NCI-H446 (cell line): ENCODE measurements at regions not wholly inside any gene's neighbourhood (a gene's known extent, or its start where the extent isn't known, plus 50 kb on each side); places are given as distances from the start of the nearest gene placed in this dataset.
"Not testable (repeated sequence)": the region's sequence is repeated elsewhere in the genome, so short reads cannot be mapped to it uniquely, and the experiment has no call there.

Experiments used
- DNase-seq, 2 experiments: peaks; one replicate each; lab custom pipeline; 2025; lab: John Stamatoyannopoulos, UW

GRCh38 chr13:18322821-18323220 lies 858.8 kb downstream of the TUBA3C start:
- not testable (repeated sequence) for DNase-seq

GRCh38 chr13:18319653-18320052 lies 862.0 kb downstream of the TUBA3C start:
- not testable (repeated sequence) for DNase-seq

- DNase-seq, result not testable (repeated sequence)
These were observed 878.3 kb downstream of the TUBA3C start for GRCh38 chr13:18303240-18303813.

DNA sequence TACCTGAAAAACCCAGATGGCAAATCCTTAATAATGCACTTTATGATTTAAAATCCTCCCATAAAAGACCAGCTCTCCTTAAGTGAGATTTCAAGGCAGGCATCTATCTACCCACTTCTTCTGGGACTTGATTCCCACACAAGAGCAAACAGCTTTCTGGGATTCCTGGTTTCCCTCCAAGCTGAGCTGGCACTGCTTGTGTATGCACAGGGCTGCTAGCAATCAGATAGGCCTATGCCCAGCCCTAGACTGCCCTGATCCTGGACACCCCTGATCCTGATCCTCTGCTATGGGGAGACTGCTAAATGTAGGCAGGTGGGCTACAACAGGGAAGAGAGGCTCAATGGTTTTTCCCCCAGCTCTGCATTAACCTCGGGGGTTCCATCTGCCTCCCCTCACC lies 880.7 kb downstream of the TUBA3C start:
- DNase-seq, result not testable (repeated sequence)

DNA sequence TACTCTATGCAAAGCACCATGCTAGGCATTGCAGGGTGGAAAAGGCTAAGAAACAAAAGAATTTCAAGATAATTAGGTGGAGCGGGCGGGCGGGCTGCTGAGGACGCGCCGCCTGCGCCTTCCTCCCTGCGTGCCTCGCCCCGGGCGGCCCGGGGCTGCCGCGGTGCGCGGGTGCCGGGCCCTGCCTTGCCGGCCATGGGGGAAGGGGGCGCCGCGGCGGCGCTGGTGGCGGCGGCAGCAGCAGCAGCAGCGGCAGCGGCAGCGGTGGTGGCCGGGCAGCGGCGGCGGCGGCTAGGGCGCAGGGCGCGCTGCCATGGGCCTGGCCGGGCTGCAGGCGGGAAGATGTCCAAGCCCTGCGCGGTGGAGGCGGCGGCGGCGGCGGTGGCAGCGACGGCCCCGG lies 884.3 kb downstream of the TUBA3C start:
- DNase-seq, result not testable (repeated sequence)

- DNase-seq, result not testable (repeated sequence)
These were observed 885.0 kb downstream of the TUBA3C start for GRCh38 chr13:18296617-18297016.

DNA sequence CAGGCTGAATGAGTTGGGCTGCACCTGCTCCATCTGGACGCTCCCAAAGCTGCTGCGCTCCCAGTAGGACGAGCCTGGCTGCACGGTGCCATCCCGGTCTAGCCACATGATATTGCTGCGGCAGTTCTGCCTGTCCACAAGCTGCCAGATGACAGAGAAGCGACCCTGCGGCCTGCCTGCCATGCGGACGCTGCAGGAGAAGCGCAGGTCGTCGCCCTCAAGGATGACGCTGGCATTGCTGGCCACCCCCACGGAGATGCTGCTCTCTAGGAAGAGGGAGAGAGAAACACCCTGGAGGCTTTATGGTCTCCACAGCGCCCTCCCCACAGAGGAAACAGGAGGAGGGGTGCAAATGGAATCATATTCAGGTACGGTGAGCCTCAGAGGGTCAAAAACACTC lies 887.3 kb downstream of the TUBA3C start:
- not testable (repeated sequence) for DNase-seq

DNA sequence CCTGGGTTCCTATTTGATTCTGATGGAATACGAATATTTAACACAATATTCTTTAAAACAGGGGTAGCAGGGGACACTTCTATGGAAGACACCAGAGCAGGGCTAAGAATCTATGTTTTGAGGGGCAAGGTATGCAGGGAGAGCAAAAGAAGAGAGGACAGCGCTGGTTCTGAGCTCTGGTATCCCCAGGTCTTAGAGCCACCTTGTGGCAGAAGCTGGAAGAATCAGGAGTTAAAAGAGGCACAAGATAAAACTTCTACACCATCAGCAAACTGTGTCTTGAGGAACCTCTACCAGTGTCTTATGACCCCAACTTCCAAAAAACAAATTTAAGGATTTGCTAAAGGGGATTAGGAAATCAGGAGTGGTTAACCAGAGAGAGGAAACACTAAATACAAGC lies 894.8 kb downstream of the TUBA3C start:
- not testable (repeated sequence) for DNase-seq

DNA sequence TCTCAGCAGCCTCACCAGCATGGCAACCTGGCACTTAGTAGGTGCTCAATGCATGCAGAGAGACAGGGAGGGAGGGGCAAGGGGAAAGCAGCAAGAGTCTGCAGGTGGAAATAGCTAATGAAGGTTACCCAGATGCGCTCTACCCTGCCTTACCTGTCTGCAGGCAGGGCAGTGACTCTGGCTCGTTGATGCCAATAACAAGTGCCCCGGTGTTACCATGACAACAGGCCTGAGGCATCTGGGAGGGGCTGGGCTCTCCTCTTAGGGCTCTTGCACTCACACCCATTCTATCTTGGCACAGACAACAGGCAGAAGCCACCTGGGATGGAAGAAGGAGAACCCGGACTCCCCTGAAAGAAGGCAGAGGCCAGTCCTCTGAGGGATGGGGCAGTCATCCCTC lies 896.0 kb downstream of the TUBA3C start:
- DNase-seq, result not testable (repeated sequence)

GRCh38 chr13:18284040-18284439 lies 897.6 kb downstream of the TUBA3C start:
- not testable (repeated sequence) for DNase-seq

DNA sequence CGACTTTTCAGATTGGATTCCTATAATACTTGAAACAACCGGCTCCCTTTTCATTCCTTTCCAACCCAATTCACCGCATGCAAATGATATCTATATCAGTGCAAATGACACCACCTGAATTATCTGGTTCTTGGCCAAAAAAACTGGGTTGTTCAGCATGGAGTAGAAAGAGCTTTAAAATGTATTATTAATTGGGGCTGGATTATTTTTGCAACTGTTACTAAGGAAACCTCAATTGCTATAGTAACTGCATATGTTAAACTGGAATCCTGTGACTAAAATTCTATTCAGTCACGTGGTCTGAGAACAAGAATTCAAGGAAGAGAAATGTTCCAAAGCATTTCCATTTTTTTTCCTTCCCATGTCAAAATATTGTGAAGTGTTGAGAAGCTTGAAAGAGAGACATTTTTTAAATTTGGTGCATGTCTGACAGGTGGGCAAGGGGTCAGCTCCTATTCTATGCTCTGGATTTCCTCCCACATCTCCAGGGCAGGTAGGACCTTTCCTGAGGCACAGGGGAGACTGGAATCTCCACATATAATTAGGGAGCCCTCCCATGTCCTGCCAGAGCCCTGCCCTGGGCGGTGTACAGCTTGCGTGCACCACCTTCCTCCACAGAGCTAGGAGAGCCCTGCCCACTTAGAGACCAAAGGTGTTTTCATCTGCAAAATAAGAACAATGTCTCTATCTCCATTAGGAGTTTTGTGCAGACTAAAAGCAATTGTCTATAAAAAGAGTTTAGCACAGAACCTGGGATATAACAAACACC lies 899.6 kb downstream of the TUBA3C start:
- DNase-seq, result not testable (repeated sequence)

GRCh38 chr13:18280904-18281828 lies 900.5 kb downstream of the TUBA3C start:
- DNase-seq, result not testable (repeated sequence)

DNA sequence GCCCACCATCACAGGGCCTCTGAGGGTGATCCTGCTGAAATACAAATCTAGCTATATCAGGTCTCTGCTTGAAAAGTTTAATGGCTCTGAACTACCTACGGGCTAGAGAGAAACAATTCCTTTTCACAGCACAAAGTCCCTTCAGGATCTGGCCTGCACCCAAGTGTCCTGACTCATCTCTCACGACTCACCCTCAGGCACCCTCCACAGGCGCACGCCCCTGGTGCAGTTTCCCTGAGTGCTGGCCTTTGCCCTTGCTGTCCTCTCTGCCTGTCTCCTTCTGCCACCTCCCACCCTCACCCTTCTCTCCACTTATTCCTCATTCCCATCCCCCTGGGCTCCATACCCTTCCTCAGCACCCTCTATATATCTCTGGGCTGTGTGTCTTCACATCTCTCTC lies 901.7 kb downstream of the TUBA3C start:
- DNase-seq, result not testable (repeated sequence)

- not testable (repeated sequence) for DNase-seq
These were observed 904.3 kb downstream of the TUBA3C start for GRCh38 chr13:18277372-18277771.

GRCh38 chr13:18276280-18276679 lies 905.3 kb downstream of the TUBA3C start:
- not testable (repeated sequence) for DNase-seq

DNA sequence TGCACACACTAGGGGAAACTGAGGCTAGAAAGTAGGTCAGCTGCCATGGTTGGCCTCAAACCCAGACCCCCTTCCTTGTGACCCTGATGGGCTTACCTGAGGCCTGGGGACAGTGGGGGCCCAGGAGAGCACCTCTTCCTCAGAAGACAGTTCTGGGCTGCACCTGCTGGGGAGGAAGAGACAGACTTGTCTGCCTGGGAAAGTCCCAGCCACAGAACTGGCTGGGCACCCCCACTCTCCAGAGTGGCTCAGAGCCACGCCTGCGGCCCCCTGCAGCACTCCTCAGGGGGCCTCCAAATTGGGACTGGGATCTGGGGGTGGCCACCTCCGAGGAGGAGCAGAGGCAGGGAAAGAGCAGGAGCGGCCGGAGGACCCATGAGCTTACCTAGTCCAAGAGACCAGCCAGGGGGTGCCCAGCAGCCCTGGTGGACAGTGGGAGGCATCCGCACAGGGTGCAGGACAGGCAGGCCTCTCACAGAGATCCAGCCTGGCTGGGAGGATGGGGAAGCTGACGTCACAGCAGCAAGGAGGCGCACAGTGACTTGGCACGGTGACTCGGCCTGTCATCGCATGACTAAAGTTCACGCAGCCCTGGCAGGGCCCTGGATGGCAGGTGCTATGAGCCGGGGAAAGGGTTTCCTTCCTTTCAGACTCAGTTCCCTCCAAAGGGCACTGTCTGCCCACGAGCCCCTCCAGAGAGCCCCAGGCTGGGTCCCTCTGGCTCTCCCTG lies 907.7 kb downstream of the TUBA3C start:
- DNase-seq, result not testable (repeated sequence)

DNA sequence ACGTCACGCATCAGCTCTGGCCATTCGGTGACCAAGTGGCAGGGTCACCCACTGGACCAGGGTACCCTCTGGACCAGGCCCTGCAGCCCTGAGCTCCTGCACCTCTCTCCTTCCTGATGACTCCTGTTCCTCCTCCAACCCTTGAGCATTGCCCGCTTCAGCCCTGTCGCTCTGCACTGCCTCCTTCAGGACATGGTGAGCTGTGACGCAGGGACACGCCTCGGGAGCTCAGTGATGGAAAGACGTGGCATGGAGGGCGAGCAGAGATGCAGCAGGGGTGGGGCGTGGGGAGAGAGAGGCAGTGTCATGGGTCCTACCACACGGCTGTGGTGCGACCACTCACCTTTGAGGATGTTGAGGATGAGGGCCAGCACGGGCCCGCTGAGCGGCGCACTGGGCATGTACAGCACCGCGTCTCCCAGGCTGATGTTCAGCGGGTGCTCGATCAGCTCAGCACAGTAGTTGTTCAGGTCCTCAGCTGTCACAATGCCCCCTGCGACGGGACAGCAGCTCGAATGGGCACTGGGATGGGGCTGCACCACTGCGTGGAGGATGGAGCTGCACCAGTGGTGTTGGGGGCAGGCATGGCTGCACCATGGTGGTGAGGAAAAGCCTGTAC lies 922.7 kb downstream of the TUBA3C start:
- DNase-seq, result not testable (repeated sequence)

DNA sequence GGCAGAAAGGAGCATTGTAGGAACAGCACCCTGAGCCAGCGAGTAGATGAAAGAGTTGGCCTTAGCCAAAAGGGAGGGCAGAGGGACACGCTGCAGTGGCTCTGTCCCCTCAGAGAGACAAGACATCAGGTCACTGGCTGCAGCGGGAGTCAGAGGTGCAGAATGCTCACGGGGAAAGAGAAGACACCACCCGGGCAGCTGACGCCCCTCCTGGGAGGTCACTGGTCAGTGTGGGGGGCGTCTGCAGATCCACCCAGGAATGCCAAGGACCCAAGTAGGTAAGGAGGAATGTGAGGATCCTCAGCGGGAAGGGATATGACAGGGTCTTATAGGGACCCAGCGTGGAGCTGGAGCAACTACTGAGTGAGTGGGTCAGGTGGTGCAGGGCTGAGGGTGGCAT lies 923.9 kb downstream of the TUBA3C start:
- DNase-seq, result not testable (repeated sequence)

- DNase-seq, result peak in 1 of 2 experiments; percentile 16
These were observed 928.8 kb downstream of the TUBA3C start for GRCh38 chr13:18252848-18253247.

DNA sequence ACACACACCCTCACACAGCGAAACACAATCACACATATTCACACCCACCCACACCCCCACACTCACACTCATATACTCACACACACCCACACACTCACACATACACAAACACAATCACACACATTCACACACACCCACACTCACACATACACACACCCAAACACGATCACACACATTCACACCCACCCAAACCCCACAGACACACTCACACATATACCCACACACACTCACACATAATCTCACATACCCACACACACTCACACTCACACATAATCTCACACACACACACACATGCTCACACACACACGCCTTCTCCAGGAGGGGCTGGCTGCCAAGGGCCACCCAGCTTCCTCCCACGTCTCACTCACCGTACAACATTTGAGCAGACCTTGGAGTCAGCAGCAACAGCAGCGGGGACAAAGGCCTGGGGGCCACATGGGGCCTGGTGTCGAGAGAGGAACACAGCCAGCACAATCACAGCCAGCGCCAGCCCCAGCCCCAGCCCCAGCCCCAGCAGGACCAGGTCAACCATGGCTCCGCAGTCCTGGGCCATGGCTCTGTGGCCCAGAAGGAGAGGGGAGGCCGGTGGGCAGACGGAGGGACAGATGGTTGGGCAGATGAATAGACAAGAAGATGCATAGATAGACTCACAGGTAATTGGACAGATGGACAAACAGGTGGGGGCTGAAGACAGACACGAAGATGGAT lies 932.9 kb downstream of the TUBA3C start:
- not testable (repeated sequence) for DNase-seq

- not testable (repeated sequence) for DNase-seq
These were observed 941.5 kb downstream of the TUBA3C start for GRCh38 chr13:18240086-18240485.
